ENCODE measurements at regions not wholly inside any gene's neighbourhood (a gene's known extent, or its start where the extent isn't known, plus 50 kb on each side); places are given as distances from the start of the nearest gene placed in this dataset.

DNA sequence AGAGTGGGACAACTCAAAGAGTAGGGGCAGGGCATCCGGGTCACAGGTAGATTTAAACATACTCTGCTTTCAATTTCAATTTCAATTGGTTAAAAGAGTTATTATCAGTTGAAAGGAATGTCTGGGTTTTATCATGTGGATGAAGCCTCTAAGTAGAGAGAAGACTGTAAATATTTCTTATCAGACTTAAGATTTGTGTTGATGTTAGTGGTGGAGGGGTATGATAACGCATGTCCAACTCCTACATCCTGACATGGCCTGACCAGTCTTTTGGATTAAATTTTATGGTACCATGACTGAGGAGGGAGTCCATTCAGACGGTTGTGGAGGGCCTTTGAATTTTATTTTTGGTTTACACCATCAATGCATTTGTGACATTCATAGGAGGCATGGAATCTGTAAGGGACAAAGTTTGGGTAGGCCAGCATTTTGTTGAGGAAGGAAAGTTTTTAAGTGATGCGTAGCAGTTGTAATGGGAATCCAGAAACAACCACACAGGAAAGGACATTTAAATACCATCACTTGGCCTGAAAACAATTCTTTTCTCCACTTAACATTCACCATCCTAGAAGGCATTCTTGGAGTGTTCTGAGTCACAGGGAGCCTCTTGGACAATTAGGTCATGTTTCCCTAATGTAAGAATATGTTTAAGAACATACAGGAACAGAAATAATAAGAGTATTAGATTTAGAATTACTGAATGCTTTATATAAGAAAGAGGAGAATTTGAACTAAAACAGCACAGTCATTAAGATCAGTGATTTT lies 371.9 kb downstream of the ATP23 start:
- TF ChIP-seq, protein P1, sequence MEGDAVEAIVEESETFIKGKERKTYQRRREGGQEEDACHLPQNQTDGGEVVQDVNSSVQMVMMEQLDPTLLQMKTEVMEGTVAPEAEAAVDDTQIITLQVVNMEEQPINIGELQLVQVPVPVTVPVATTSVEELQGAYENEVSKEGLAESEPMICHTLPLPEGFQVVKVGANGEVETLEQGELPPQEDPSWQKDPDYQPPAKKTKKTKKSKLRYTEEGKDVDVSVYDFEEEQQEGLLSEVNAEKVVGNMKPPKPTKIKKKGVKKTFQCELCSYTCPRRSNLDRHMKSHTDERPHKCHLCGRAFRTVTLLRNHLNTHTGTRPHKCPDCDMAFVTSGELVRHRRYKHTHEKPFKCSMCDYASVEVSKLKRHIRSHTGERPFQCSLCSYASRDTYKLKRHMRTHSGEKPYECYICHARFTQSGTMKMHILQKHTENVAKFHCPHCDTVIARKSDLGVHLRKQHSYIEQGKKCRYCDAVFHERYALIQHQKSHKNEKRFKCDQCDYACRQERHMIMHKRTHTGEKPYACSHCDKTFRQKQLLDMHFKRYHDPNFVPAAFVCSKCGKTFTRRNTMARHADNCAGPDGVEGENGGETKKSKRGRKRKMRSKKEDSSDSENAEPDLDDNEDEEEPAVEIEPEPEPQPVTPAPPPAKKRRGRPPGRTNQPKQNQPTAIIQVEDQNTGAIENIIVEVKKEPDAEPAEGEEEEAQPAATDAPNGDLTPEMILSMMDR (IDR thresholded peaks at IDR 0.05) = no peak
- TF ChIP-seq EZH2 (IDR thresholded peaks at IDR 0.05; ENCODE audit: borderline replicate concordance, insufficient read depth, low read depth, low read length, poor library complexity, severe bottlenecking) = no peak
- H3K4me3 Mint-ChIP-seq = no peak overlapping the region
- H3K4me1 ChIP-seq (ENCODE audit: control insufficient read depth in 2 of 2, insufficient read depth in 2 of 2, low read length in 2 of 2) = no peaks in the 10 kb centered on the region
- H3K27ac ChIP-seq (ENCODE audit: low read length in 2 of 2) = no peak overlapping the region
- peaks cover 0 to 4% (median 0%) of the 10 kb centered on the region in 3 donors for H3K9me3 ChIP-seq (ENCODE audit: control extremely low read depth in 1 of 3, control insufficient read depth in 2 of 3, insufficient read depth in 1 of 3, low read length in 2 of 3)
- 100% methylated on average over 1 of the region's 4 CpGs for WGBS (ENCODE audit: insufficient coverage)
- H3K36me3 ChIP-seq (replicated peaks in 1 of 2; ENCODE audit: control extremely low read depth in 1 of 2, control insufficient read depth in 1 of 2, extremely low read depth in 1 of 2, insufficient read depth in 2 of 2, low read length in 1 of 2) = no peaks in the 10 kb centered on the region
- no peaks in the 10 kb centered on the region for H3K79me2 ChIP-seq (ENCODE audit: control insufficient read depth, insufficient read depth, low read length)
- peaks cover 2% of the 10 kb centered on the region for H3K9me3 Mint-ChIP-seq (ENCODE audit: insufficient read depth)
- no peak for ATAC-seq (ENCODE audit: low read depth)
- no peaks in the 10 kb centered on the region for H3K27me3 ChIP-seq (replicated peaks in 1 of 4; ENCODE audit: control extremely low read depth in 1 of 4, control insufficient read depth in 3 of 4, insufficient read depth in 4 of 4, low read length in 3 of 4)
- peaks cover 8% of the 10 kb centered on the region for H3K27me3 Mint-ChIP-seq
- H3K4me2 ChIP-seq (replicated peaks; ENCODE audit: low read depth, low read length, poor library complexity, severe bottlenecking) = no peak overlapping the region
- no peaks in the 10 kb centered on the region for H3K4me1 Mint-ChIP-seq
- intact Hi-C loops (cut with micrococcal nuclease) = no loop called here
- no peak overlapping the region for H3K27ac Mint-ChIP-seq
- no peak overlapping the region for H3K9ac ChIP-seq (ENCODE audit: low read length)
- H4K20me1 ChIP-seq (ENCODE audit: control insufficient read depth, insufficient read depth, low read length, poor library complexity, severe bottlenecking) = no peaks in the 10 kb centered on the region
- POLR2A ChIA-PET = no interaction called here
- no peak overlapping the region for H3K4me3 ChIP-seq (ENCODE audit: control extremely low read depth in 1 of 5, extremely low read depth in 1 of 5, insufficient read depth in 1 of 5, low read depth in 2 of 5, low read length in 4 of 5)
- H2AFZ ChIP-seq (ENCODE audit: insufficient read depth, low read depth, low read length, poor library complexity, severe bottlenecking) = no peak overlapping the region
- CTCF ChIA-PET = no interaction called here
- no peak for DNase-seq

DNA sequence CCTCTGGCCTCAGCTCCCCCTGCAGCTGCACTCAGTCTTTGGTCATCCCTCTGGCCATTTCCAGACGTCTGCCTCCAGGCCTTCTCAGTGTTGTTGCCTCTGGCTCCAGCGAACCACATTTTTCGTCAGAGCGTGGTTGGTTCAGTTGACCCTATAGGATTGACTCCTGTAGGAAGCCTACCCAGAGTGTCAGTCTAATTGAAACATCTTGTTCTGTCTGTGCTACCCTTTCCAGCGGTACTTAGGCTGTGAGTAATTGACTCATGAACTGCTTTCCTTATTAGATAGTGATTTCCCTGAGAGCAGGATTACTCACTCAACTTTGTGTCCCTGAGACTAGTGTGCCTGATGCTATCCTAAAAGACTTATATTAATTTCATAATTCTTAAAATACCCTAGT lies 373.2 kb downstream of the ATP23 start:
- POLR2A ChIA-PET = no interaction called here

More for the DNA sequence above, 373.2 kb downstream of the ATP23 start:
- Mint-ChIP-seq H3K9me3 (ENCODE audit: insufficient read depth) (peaks cover 2% of the 10 kb centered on the region), H3K4me1 (no peaks in the 10 kb centered on the region), H3K4me3 (no peak overlapping the region), H3K27ac (no peak overlapping the region), H3K27me3 (peaks cover 5% of the 10 kb centered on the region)
- Histone ChIP-seq H3K4me1 (ENCODE audit: control insufficient read depth in 2 of 2, insufficient read depth in 2 of 2, low read length in 2 of 2) (no peaks in the 10 kb centered on the region), H3K79me2 (ENCODE audit: control insufficient read depth, insufficient read depth, low read length) (no peaks in the 10 kb centered on the region), H3K9ac (ENCODE audit: low read length) (no peak overlapping the region), H3K4me3 (ENCODE audit: control extremely low read depth in 1 of 5, extremely low read depth in 1 of 5, insufficient read depth in 1 of 5, low read depth in 2 of 5, low read length in 4 of 5) (no peak overlapping the region), H3K27ac (ENCODE audit: low read length in 2 of 2) (no peak overlapping the region), H3K4me2 (replicated peaks; ENCODE audit: low read depth, low read length, poor library complexity, severe bottlenecking) (no peak overlapping the region), H3K27me3 (replicated peaks in 1 of 4; ENCODE audit: control extremely low read depth in 1 of 4, control insufficient read depth in 3 of 4, insufficient read depth in 4 of 4, low read length in 3 of 4) (no peaks in the 10 kb centered on the region), H4K20me1 (ENCODE audit: control insufficient read depth, insufficient read depth, low read length, poor library complexity, severe bottlenecking) (no peaks in the 10 kb centered on the region), H2AFZ (ENCODE audit: insufficient read depth, low read depth, low read length, poor library complexity, severe bottlenecking) (no peak overlapping the region), H3K9me3 (ENCODE audit: control extremely low read depth in 1 of 3, control insufficient read depth in 2 of 3, insufficient read depth in 1 of 3, low read length in 2 of 3) (peaks cover 0 to 10% (median 0%) of the 10 kb centered on the region in 3 donors), H3K36me3 (replicated peaks in 1 of 2; ENCODE audit: control extremely low read depth in 1 of 2, control insufficient read depth in 1 of 2, extremely low read depth in 1 of 2, insufficient read depth in 2 of 2, low read length in 1 of 2) (no peaks in the 10 kb centered on the region)
- TF ChIP-seq, protein P1 (IDR thresholded peaks at IDR 0.05) = no peak
- no peak for TF ChIP-seq EZH2 (IDR thresholded peaks at IDR 0.05; ENCODE audit: borderline replicate concordance, insufficient read depth, low read depth, low read length, poor library complexity, severe bottlenecking)
- ATAC-seq (ENCODE audit: low read depth) (no peak), DNase-seq (no peak)
- CTCF ChIA-PET = no interaction called here
- intact Hi-C loops (cut with micrococcal nuclease) = no loop called here
- 94% methylated on average over 4 of the region's 5 CpGs for WGBS (ENCODE audit: insufficient coverage)

Measured in B cell (primary cell).